MM.1S (cell line): ENCODE measurements at regions not wholly inside any gene's neighbourhood (a gene's known extent, or its start where the extent isn't known, plus 50 kb on each side); places are given as distances from the start of the nearest gene placed in this dataset.

ENCODE experiments used
- DNase-seq: peaks from one replicate; pipeline ENCODE4 v3.0.0-alpha.2; 2015
- H2AFZ ChIP-seq: fragments of 300-600 bp; sonication (generic); 2 replicates; pipeline ENCODE4 v1.6.0; 2016; ENCODE audit warnings: antibody characterized with exemption, low read length
- H3F3A ChIP-seq: fragments of 300-600 bp; sonication (generic); 2 replicates; pipeline ENCODE4 v1.6.1; 2016; ENCODE audit warnings: mild to moderate bottlenecking, antibody characterized with exemption, low read length, moderate library complexity, mixed read lengths; ENCODE audit not compliant: insufficient read depth
- H3K27ac ChIP-seq: fragments of 300-600 bp; sonication (generic); 2 replicates; pipeline ENCODE4 v1.5.1; 2016; ENCODE audit warnings: mild to moderate bottlenecking, low read length
- H3K27me3 ChIP-seq: fragments of 300-600 bp; sonication (generic); replicated peaks from 2 replicates; pipeline ENCODE4 v1.6.0; 2016; ENCODE audit warnings: low read length; ENCODE audit not compliant: insufficient read depth
- H3K36me3 ChIP-seq: fragments of 300-600 bp; sonication (generic); replicated peaks from 2 replicates; pipeline ENCODE4 v1.6.1; 2016; ENCODE audit warnings: mild to moderate bottlenecking, low read length, mixed read lengths; ENCODE audit not compliant: insufficient read depth
- H3K4me1 ChIP-seq: fragments of 300-600 bp; sonication (generic); 2 replicates; pipeline ENCODE4 v1.6.1; 2016; ENCODE audit warnings: low read length, mixed read lengths
- H3K4me2 ChIP-seq: fragments of 300-600 bp; sonication (generic); 2 replicates; pipeline ENCODE4 v1.6.0; 2016; ENCODE audit warnings: low read depth, low read length
- H3K4me3 ChIP-seq: fragments of 300-600 bp; sonication (generic); 2 replicates; pipeline ENCODE4 v1.5.1; 2016; ENCODE audit warnings: low read length, mixed read lengths
- H3K79me2 ChIP-seq: fragments of 300-600 bp; sonication (generic); 2 replicates; pipeline ENCODE4 v1.6.1; 2016; ENCODE audit warnings: mixed run types, low read length, mixed read lengths
- H3K9ac ChIP-seq: fragments of 300-600 bp; sonication (generic); 2 replicates; pipeline ENCODE4 v1.6.1; 2016; ENCODE audit warnings: low read length, mixed read lengths
- H3K9me2 ChIP-seq: fragments of 300-600 bp; sonication (generic); replicated peaks from 2 replicates; pipeline ENCODE4 v1.6.1; 2016; ENCODE audit warnings: mild to moderate bottlenecking, low read length, mixed read lengths; ENCODE audit not compliant: insufficient read depth
- H3K9me3 ChIP-seq: fragments of 300-600 bp; sonication (generic); replicated peaks from 2 replicates; pipeline ENCODE4 v1.6.1; 2016; ENCODE audit warnings: mild to moderate bottlenecking, low read length, mixed read lengths; ENCODE audit not compliant: insufficient read depth
- H4K20me1 ChIP-seq: fragments of 300-600 bp; sonication (generic); 2 replicates; pipeline ENCODE4 v1.6.1; 2016; ENCODE audit warnings: mild to moderate bottlenecking, low read length, moderate library complexity, mixed read lengths; ENCODE audit not compliant: insufficient read depth
- CTCF ChIP-seq: fragments of 300-600 bp; sonication (generic); IDR thresholded peaks from 2 replicates; pipeline ENCODE4 v1.5.1; 2016; ENCODE audit warnings: antibody characterized with exemption, low read length, mixed read lengths
- EZH2 ChIP-seq: fragments of 300-600 bp; sonication (generic); optimal IDR thresholded peaks from 2 replicates; pipeline ENCODE3; 2017; ENCODE audit warnings: low read depth, mild to moderate bottlenecking, antibody characterized with exemption, low read length, mixed read lengths
- EZH2phosphoT487 ChIP-seq: fragments of 300-600 bp; sonication (generic); IDR thresholded peaks from 2 replicates; pipeline ENCODE4 v1.6.1; 2018; ENCODE audit warnings: antibody characterized with exemption, low read length

GRCh38 chr2:157986761-157987160, 110.6 kb upstream of the ACVR1 start:
- no peak overlapping the region for H3K4me3 ChIP-seq
- TF ChIP-seq EZH2phosphoT487, result no peak
- no peak for TF ChIP-seq CTCF
- no peak for TF ChIP-seq EZH2
- H2AFZ ChIP-seq, result 0 out of 2 replicates have a peak overlapping the region, but pooled peaks have one; percentile 12
- no peak overlapping the region for H3K4me2 ChIP-seq
- H3K9me3 ChIP-seq, result no peaks in the 10 kb centered on the region
- H3K79me2 ChIP-seq, result no peaks in the 10 kb centered on the region
- no peaks in the 10 kb centered on the region for H4K20me1 ChIP-seq
- H3K27ac ChIP-seq, result peak overlapping the region; percentile 14; the same call in 1 of the 2 replicates
- H3K36me3 ChIP-seq, result no peaks in the 10 kb centered on the region
- H3K27me3 ChIP-seq, result no peaks in the 10 kb centered on the region
- no peak for DNase-seq
- H3K9me2 ChIP-seq, result no peaks in the 10 kb centered on the region
- H3K4me1 ChIP-seq, result peaks cover 12% of the 10 kb centered on the region
- H3F3A ChIP-seq, result no peaks in the 10 kb centered on the region
- no peak overlapping the region for H3K9ac ChIP-seq

GRCh38 chr2:157984866-157985265, 108.7 kb upstream of the ACVR1 start:
- no peak overlapping the region for H2AFZ ChIP-seq
- no peaks in the 10 kb centered on the region for H3K9me3 ChIP-seq
- H3K4me2 ChIP-seq, result no peak overlapping the region
- TF ChIP-seq CTCF, result no peak
- no peaks in the 10 kb centered on the region for H3F3A ChIP-seq
- H3K79me2 ChIP-seq, result no peaks in the 10 kb centered on the region
- DNase-seq, result no peak
- H3K27ac ChIP-seq, result no peak overlapping the region
- no peaks in the 10 kb centered on the region for H3K9me2 ChIP-seq
- H3K36me3 ChIP-seq, result no peaks in the 10 kb centered on the region
- H3K9ac ChIP-seq, result no peak overlapping the region
- no peaks in the 10 kb centered on the region for H4K20me1 ChIP-seq
- H3K4me1 ChIP-seq, result peaks cover 12% of the 10 kb centered on the region
- H3K27me3 ChIP-seq, result no peaks in the 10 kb centered on the region
- no peak overlapping the region for H3K4me3 ChIP-seq

- H3K9me2 ChIP-seq, result no peaks in the 10 kb centered on the region
- DNase-seq, result no peak
- no peaks in the 10 kb centered on the region for H3K36me3 ChIP-seq
- no peak overlapping the region for H3K4me3 ChIP-seq
- H3K9ac ChIP-seq, result no peak overlapping the region
- no peaks in the 10 kb centered on the region for H4K20me1 ChIP-seq
- H3K79me2 ChIP-seq, result no peaks in the 10 kb centered on the region
- no peak overlapping the region for H3K4me2 ChIP-seq
- no peaks in the 10 kb centered on the region for H3K27me3 ChIP-seq
- no peaks in the 10 kb centered on the region for H3K9me3 ChIP-seq
- no peaks in the 10 kb centered on the region for H3K4me1 ChIP-seq
- H3K27ac ChIP-seq, result no peak overlapping the region
- H3F3A ChIP-seq, result no peaks in the 10 kb centered on the region
- no peak overlapping the region for H2AFZ ChIP-seq
- TF ChIP-seq CTCF (no peak), EZH2phosphoT487 (no peak), EZH2 (no peak)
Measured at GRCh38 chr2:157980020-157980419, 103.9 kb upstream of the ACVR1 start.

- H3K79me2 ChIP-seq, result no peaks in the 10 kb centered on the region
- no peak overlapping the region for H3K27ac ChIP-seq
- H3K9ac ChIP-seq, result no peak overlapping the region
- no peak overlapping the region for H2AFZ ChIP-seq
- no peaks in the 10 kb centered on the region for H3K9me2 ChIP-seq
- DNase-seq, result no peak
- no peaks in the 10 kb centered on the region for H3K27me3 ChIP-seq
- H3K9me3 ChIP-seq, result peaks cover 4% of the 10 kb centered on the region; the same call in 1 of the 2 replicates
- no peaks in the 10 kb centered on the region for H3F3A ChIP-seq
- TF ChIP-seq EZH2phosphoT487 (no peak), EZH2 (no peak), CTCF (no peak)
- H3K4me3 ChIP-seq, result no peak overlapping the region
- no peak overlapping the region for H3K4me2 ChIP-seq
- H4K20me1 ChIP-seq, result no peaks in the 10 kb centered on the region
- no peaks in the 10 kb centered on the region for H3K36me3 ChIP-seq
- H3K4me1 ChIP-seq, result no peaks in the 10 kb centered on the region
Measured at GRCh38 chr2:157971702-157972101, 95.6 kb upstream of the ACVR1 start.
